ENCODE measurements at regions not wholly inside any gene's neighbourhood (a gene's known extent, or its start where the extent isn't known, plus 50 kb on each side); places are given as distances from the start of the nearest gene placed in this dataset.

DNA sequence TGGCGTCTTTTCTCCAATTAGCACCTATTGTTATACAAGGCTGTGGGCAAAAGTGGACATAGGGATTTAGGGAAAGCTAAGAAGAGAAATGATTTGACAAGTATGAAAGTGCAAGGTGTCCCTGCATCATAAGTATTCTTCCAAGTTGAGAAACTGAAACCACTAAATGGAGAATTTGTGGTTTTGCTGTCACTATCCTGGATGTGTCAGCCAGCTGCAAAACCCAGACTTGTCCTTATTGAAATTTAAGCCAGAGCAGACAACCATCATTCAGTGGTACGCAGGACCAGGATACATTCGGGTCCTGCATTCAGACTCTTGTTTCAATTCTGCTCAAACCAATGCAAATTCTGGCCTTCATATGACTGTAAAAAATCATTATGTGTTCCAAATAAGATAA lies 384.8 kb upstream of the TGFBR2 start:
- TF ChIP-seq, protein P1, sequence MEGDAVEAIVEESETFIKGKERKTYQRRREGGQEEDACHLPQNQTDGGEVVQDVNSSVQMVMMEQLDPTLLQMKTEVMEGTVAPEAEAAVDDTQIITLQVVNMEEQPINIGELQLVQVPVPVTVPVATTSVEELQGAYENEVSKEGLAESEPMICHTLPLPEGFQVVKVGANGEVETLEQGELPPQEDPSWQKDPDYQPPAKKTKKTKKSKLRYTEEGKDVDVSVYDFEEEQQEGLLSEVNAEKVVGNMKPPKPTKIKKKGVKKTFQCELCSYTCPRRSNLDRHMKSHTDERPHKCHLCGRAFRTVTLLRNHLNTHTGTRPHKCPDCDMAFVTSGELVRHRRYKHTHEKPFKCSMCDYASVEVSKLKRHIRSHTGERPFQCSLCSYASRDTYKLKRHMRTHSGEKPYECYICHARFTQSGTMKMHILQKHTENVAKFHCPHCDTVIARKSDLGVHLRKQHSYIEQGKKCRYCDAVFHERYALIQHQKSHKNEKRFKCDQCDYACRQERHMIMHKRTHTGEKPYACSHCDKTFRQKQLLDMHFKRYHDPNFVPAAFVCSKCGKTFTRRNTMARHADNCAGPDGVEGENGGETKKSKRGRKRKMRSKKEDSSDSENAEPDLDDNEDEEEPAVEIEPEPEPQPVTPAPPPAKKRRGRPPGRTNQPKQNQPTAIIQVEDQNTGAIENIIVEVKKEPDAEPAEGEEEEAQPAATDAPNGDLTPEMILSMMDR (conservative IDR thresholded peaks at IDR 0.05 in 1 of 2, IDR thresholded peaks at IDR 0.05 in 1 of 2; ENCODE audit: low read depth in 1 of 2, low read length in 2 of 2): no peak
- TF ChIP-seq EZH2 (IDR thresholded peaks at IDR 0.05; ENCODE audit: low read length, missing control alignments): no peak

All from fibroblast of lung (primary cell).